ENCODE measurements at regions not wholly inside any gene's neighbourhood (a gene's known extent, or its start where the extent isn't known, plus 50 kb on each side); places are given as distances from the start of the nearest gene placed in this dataset.
"Not testable (repeated sequence)": the region's sequence is repeated elsewhere in the genome, so short reads cannot be mapped to it uniquely, and the experiment has no call there.

DNA sequence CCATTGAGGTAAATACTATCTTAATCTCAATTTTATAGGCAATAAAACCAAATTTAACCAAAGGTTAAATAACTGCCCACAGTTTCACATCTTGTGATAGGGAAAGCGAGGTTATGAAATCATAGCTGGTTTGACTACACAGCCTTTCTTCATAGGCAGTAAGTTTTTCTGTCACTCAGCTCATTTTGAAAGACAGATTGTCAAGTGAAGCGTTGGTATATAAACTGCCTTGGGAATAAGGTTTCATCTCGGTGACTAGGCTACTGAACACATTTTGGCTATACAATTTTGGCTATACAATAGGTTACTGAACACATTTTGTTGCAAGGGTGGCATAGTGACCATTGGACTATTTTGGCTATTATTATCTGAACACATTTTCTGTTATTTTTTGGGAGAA, 793.7 kb downstream of the TRHDE start:
- no peak for DNase-seq

DNA sequence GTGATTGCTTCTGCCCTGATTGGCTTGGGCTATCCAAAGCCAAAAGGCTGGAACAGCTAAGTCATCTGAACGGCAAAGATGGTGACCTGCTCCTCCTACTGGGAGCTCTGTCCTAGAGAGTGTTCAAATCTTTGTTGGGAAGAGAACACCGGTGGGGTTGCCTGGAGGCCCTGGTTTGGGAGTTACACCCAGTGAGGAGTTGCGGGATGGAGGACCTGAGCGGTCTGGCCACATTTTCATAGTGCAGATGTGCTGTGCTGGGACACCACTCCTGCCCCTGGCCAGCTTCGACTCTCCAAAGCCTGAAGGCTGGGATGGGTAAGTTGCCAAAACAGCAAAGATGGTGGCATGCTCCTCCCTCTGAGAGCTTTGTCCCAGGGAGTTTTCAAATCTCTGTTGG, 795.4 kb downstream of the TRHDE start:
- no peak for DNase-seq

DNA sequence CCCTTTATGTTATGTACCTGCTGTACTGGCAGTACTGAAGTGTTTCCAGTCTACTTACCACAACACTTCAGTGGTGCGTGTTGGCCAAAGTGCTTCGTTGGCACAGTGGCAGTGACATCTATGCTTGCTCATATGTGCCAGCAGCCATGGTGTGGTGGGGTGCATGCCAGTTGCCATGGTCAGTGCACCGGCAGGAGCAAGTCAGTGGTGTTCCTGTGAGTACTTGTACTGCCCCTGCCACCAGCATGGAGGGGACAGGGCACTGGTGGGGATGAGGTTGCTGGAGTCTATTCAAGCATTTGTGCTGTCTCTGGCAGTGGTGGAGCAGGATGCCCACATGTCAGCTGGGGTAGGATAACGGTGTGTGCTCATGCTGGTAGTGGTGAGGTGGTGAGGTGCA, 800.0 kb downstream of the TRHDE start:
- no peak for DNase-seq

DNA sequence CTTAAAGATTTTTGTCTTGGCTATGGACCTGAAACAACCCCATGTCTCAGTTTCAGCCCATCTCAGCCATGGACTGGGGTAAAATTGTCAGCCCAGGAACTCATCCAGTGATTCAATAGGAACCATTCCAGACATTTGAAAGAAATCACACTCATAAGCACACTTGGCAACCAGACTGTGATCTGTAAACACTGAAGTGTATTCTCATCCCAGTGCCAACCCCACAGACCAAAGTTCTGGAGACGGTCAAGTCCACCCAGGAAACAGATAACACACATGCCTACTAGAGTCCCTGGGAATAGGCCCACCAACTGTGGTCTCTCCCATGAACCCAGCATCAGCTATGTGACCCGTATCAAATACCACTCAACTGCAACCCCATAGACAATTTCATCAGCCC, 804.6 kb downstream of the TRHDE start:
- DNase-seq = no peak

DNA sequence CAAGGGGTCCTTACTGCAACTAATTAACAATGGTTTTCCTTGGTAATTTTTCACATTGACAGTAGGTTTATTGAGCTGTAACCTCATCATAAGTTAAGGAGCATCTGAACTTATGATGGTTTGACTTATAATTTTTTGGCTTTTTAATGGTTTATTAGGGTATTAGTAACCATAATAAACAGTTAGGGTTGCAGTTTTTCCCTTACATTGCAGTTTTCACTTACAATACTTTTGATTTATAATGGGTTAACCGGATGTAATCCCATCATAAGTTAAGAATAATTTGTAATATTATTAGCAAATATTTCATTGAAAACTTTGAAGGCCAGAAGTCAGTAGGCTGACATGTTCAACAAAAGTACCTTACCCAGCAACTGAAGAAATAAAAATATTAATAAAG, 811.6 kb downstream of the TRHDE start:
- no peak for DNase-seq

DNA sequence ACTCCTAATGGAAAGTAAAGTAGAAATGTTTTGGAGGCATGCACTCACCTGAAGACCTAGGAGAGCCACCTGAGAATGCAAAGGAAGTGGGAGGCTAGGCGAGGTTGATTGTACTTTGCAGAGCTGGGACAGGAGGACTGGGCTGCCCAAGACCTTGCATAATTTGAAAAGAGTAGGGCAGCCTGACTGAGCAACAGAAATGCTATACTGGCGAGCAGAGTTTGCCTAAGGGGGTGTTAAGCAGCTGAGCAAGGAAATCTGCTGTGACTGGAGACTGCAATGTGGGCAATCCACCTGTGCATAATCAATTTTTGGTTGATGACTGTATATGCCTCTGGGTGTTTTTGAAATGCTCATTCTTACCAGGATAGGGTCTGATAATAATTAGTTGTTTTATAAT, 834.1 kb downstream of the TRHDE start:
- DNase-seq = no peak

DNA sequence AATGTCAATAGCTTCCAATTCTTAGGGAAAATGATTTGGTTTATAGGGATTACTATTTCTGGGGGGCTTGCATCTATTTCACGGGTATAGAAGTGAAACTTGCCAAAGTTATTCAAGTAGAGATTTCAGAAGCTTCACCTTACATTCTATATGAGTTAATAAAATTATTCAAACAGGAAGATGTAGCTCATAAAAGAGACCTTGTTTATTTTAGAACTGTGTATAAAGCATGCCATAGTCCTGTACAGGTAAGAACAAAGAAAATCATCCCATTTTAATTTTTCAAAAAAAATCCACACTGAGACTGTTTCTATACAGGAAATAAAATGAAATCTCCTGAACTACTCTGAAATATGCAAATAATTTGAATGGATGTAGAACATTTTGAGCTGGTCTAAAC, 834.7 kb downstream of the TRHDE start:
- DNase-seq = no peak

DNA sequence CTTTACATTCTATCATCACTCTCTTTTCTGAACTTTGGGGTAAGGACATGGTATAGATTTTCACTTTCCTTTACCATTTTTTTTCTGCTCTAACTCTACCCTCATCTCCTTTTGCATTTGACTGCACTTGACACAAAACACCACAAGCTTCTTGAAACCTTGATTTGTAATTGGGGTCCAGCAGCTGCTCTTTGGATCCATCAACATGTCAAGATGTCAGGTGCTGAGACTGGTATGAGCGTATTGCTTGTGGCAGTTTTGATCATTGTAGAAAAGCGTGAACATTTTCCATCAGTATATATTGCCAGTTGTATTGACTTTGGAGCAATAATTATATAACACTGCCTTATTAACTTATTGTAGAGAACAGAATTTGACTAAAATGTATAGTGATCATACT, 838.6 kb downstream of the TRHDE start:
- DNase-seq = no peak

DNA sequence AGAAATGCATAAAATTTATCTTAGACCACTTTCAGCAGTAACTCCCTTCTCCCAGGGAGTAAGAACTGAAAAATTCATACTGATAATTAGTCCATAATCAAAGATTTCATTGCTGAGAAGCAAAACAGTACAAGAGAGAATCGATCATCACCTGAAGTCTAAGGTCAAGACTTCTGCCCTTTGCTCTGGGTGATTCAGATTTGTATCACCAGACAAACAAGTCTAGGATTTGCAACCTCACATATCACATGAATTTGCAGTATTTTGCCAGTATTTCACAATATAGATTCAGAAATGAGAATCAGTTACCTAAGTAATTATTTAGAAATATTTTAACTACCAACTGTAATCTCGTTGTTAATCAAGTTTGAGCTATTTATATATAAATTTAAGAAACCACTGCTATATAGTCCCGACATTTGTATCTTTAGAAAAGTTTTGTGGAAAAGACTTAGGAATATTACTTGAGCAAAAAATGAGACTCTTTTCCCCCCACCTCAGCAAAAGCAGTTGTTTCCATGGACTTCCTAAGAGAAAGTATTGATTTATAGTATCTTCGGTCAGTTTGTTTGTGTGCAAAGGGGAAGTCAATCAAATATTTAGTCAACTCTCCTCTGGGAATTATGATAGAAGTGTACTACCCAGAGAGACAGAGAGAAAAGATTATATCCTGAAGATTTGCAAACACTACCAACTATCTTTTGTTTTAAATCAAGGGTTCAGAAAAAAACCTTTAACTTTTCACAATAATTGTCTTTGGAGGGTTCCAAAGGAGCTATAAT, 840.1 kb downstream of the TRHDE start:
- no peak for DNase-seq

DNA sequence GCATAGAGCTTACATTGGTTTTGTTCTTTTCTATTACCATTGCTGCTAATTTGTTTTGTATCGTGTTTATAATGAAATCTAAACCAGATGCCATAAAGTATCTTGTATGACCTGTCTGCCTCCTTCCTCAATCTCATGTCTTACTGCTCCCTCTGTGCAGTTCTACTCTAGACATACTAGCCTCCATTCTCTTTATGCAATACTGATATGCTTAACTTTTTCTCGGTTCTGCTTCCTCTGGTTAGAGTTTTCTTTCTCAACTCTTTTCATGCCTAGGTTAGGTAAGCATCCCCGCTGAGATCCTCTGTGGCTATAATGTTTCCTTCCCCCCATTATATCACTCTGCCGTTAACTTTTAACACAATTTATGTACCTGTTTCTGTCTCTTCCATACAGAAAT, 852.3 kb downstream of the TRHDE start:
- no peak for DNase-seq

DNA sequence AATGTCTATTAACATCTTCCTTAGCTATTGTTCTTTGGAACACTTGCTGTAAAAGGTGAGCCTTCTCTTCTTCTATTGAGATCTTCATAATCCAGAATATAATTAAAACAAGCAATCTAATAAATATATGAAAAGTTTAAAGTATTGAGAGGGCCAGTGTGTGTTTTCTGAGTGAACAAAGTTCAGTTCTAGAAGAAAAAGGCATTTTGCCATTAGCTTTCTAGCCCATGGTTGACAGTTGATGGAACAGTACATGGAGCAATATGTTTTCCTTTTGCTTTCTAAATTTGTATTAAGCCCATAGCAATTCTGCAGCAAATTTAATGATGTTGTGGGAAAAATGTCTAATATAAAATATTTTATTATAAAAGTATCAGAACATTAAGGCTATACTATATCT, 853.0 kb downstream of the TRHDE start:
- DNase-seq = no peak

DNA sequence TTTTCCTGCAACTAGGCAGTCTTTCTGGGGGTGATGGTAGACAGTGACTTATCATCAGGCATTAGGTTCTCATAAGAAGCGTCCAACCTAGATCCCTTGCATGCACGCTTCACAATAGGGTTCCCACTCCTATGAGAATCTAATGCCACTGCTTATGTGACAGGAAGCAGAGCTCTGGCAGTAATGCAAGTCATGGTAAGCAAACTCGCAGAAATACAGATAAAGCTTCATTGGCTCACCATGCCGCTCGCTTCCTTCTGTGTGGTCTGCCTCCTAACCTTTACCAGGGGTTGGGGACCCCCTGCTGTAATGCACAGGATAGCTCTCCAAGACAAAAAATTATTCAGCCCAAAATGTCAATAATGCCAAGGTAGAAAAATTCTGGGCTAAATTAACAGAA, 864.2 kb downstream of the TRHDE start:
- DNase-seq = no peak

DNA sequence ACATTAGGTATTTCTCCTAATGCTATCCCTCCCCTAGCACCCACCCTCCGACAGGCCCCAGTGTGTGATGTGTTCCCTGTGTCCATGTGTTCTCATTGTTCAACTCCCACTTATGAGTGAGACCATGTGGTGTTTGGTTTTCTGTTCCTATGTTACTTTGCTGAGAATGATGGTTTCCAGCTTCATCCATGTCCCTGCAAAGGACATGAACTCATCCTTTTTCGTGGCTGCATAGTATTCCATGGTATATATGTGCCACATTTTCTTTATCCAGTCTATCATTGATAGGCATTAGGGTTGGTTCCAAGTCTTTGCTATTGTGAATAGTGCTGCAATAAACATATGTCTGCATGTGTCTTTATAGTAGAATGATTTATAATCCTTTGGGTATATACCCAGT, 867.5 kb downstream of the TRHDE start:
- DNase-seq = not testable (repeated sequence)

DNA sequence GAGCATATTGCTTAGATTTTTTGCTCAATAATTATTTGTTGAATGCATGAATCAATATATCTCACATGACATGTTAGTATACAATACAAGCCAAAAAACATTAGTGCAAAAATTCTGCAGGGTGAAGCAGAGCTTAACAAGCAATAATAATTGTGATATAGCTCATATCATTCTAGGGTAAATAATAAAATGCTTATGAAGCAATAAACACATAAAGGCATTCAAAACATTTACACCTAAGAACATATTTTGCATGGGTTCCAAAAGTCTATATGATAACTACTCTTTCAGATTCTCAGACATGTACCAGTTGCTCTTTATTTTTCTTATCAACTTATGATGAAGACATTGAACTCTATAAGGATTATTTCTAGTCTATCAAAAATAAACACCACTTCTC, 886.2 kb downstream of the TRHDE start:
- DNase-seq = no peak

DNA sequence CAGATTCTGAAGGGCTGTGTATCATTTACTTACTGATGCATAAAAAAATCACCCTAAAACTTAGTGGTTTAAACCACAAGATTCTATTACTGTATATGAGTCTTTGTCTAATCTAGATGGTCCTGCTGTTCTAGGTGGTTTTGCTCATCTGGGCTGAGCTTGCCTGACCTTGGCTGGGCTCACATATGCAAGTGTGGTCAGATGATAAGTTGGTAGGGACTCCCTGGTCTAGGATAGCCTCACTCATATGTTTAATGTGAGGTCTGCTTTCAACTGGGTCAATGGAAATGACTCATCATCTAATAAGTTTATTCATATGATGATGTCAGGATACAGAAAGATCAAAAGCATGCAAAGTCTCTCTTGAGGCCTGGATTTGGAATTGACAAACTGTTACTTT, 887.8 kb downstream of the TRHDE start:
- DNase-seq = no peak

DNA sequence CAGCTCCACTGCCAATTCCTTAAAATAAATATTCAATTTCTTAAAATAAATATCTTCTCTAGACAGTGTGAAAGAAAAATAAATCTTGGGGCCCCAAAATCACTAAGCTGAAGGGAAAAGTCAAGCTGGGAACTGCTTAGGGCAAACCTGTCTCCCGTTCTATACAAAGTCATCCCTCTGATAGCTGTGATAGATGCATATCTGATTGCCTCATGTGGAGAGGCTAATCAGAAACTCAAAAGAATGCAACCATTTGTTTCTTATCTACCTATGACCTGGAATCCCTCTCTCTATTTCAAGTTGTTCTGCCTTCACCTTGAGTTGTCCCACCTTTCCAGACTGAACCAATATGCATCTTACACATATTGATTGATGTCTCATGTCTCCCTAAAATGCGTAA, 889.8 kb downstream of the TRHDE start:
- no peak for DNase-seq

DNA sequence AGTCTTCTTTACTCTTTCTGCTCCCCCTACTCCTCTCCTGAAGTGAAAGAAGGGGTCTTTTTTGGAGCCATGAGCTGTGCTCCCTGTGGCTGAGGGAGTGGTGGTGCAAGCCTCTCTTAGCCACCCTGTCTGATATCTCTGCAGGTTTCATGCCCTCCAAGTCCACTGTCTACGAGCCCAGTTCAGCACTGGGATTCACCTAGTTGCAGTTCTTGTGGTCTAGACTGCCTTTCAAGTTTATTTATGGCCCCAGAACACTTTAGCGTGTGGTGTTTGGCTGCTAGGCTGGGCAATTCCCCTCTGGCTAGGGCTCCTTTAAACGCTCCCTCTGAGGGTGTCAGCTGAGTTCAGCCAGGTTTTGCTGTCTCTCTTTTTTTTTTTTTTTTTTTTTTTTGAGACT, 908.6 kb downstream of the TRHDE start:
- DNase-seq = no peak

DNA sequence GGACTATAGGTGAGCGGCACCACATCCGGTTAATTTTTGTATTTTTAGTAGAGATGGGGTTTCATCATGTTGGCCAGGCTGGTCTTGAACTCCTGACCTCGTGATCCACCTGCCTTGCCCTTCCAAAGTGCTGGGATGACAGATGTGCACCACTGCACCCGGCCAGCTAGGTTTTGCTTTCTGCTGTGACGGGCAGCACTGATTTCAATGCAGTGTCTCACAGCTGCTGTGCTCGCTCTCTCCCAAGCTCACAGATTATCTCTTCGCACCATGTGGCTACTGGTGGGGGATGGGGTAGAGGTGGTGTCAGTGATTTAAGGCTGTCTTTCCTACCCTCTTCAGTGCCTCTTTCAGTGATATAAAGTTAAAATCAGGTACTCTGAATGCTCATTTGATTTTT, 909.1 kb downstream of the TRHDE start:
- DNase-seq = no peak

DNA sequence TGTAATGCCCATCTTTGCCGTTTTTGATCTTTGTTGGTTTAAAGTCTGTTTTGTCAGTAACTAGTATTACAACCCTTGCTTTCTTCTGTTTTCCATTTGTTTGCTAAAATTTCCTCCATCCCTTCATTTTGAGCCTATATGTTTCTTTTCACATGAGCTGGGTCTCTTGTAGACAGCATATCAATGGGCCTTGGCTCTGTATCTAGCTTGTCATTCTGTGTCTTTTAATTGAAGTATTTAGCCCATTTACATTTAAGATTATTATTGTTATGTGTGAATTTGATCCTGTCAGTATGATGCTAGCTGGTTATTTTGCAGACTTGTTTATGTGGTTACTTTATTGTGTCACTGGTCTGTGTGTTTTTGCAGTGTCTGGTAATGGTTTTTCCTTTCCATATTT, 913.2 kb downstream of the TRHDE start:
- no peak for DNase-seq

DNA sequence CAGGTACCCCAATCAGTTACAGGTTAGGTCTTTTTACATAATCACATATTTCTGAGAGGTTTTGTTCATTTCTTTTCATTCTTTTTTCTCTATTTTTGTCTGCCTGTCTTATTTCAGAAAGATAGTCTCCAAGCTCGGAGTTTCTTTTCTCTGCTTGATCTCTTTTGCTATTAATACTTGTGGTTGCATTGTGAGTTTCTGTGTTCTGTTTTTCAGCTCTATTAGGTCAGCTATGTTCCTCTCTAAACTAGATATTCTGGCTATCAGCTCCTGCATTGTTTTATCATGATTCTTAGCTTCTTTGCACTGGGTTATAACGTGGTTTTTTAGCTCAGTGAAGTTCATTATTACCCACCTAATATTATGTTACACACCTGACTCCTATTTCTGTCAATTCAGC, 914.1 kb downstream of the TRHDE start:
- no peak for DNase-seq

DNA sequence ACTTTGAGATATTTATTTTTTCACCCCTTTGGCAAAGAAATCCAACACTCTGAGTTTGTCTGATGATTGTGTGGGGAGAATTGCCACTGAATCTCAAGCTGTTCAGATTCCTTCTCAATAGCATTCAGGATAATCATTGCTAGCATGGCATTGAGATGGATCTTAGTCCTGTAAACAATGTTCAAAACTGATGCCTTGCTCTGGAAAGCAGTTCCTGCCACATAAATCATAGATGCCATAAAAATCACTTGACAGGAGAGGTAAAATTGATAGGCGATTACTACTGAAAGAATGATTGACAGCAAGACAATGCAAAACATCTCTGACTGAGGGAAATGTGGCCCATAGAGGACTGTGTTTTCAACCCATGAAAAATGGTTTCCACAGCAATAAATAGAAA, 915.6 kb downstream of the TRHDE start:
- no peak for DNase-seq

DNA sequence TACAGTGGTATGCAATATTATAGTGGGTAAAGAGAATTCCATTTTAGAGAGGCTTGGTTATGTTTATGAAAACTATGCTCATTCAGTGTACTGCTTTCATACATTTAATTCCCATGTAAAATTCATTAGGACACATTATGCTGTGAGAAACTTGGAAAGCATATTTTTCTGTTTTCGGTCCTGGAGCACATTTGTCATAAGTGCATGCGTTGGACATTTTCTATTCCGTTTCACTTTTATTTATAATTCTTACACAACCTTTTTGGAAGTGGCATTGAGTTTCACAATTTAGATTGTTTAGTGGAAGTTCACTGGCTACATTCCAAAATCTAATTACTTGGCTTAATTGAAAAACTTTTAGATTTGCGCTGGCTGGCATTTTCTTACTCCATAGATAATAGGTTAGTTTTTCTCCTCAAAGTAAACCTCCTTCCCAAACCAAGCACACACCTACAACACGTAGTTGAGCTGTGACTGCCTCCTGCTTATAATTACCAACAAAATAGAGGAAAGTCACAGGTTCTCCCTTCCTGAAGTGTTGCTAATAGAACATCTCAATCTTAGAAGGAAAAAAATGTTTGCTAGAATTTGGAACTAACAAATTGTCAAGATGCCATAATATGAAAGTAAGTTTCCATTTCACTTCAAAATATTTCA, 938.5 kb downstream of the TRHDE start:
- no peak for DNase-seq

DNA sequence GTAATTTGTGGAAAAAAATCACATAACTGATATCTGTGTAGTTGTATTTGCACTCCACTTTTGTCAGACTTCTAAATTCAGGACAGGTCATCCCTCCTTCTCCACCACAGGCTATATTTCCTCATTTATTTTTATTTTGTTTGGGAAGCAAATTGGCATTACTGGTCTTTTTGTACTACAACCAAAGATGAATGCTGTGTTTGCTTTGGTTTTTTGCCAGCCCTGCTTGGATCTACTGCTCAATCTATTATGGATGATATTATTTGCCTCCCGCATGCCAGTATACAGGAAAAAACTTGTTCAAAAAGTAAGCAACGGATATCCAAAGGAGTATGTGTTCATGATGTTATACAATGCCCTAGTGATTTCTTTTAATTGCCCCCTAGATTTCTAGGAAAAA, 948.8 kb downstream of the TRHDE start:
- DNase-seq = no peak

DNA sequence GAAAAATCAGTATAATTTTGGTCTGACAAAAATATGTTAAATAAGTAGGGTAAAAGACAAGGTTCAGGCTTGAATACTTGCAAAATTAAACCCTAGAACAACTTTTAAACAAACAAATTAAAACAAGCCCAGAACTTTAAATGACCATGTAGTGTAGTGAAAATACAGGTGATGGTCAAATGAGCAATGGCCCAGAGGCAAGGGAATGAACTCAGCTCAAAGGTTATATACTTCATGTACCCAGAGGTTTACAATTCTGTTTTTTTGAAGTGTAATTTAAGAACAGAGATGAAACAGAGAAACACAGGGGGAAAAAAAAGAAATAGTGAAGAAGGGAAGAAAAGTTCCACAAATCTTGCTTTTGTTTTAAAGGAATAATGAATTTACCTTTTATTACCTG, 949.2 kb downstream of the TRHDE start:
- DNase-seq = no peak

DNA sequence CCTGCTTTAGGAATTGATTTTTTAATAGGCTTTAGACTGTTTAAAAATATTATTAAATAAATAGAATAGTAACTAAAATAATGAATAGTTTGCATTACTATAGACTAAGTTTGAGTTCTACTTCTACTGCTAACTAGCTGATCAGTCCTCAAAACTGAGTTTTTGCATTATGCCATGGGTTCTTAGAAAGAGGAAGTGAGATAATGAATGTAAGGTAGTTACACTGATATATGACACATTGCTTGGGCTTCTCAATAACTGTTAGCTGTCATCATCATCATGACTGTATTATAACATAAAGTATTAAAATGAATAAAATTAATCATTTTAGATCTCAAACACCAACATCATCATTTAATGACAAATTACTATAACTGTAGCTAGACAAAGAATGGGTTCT, 949.7 kb downstream of the TRHDE start:
- DNase-seq = no peak

Measured in activated CD4-positive, alpha-beta T cell treated with anti-CD3 and anti-CD28 coated beads, Interleukin-10, Interleukin-2, amounts not matched to agents 100 ng/mL and 50 ng/mL, durations not matched to agents 16 hours and 8 hours (primary cell).